ENCODE measurements at regions not wholly inside any gene's neighbourhood (a gene's known extent, or its start where the extent isn't known, plus 50 kb on each side); places are given as distances from the start of the nearest gene placed in this dataset.
"Not testable (repeated sequence)": the region's sequence is repeated elsewhere in the genome, so short reads cannot be mapped to it uniquely, and the experiment has no call there.

DNA sequence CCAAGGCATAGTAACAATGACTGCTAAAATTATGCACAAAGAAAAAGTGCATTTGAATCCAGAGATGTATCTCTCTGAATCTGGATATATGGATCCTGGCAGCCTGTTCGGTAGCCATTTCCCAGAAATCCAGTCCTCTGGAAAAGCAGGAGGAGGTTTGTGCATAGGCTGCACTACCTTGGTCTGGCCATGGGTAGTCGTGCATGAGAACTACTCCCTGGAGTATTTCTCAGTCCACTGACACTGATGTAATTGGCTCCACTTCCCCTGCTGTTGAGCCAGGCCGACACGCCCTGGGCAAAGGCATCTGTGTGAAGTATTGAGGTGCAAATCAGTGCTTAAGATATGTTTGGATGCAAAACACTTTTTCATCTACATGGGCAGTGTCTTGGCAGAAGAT, 2793.8 kb downstream of the RPIA start:
- intact Hi-C loops (cut with DNase I), result not testable (repeated sequence)
- peak; percentile 11 for DNase-seq (ENCODE audit: low spot score)

DNA sequence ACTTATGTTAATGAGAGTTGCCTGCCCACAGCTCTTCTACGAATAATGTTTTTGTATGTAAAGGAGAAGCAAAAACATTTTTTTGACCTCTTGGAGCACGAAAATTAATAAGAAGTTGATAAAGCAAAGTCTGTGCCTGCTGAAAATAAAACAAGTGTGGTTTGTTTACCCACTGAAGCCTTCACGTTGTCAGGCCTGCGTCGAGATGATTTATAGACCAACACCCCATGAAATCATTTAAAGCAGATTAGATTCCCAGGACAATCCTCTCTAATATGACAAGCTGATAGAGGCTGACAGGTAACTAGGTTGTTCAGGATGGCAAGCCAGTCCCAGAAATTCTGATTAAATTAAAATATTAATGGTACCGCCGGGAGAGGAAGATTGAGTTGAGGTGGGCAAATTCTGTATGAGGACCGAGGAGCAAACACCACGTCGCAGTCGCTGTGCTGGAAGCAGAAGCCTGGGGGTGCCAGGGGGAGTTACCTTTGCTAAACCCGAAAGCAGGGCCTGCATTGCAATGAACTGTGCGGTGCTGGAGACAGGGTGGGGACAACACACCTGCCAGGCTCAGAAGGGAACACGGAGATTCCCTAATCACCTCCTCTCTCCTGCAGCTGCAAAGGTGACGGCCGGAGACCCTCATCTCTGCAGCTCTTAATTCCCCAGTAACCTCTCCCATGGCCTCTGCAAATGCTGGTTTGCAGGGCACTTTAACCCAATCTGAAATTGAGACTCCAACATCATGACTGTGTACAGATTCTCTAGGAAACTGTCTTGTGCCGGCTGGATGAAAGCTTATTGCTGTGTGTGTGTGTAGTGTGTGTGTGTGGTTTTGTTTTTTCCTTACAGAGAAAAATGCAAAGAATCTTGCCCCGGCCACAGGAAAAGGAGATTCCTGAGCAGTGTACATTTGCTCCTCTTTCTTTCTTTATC, 2805.9 kb downstream of the RPIA start:
- DNase-seq (ENCODE audit: low spot score), result peak; percentile 64
- intact Hi-C loops (cut with DNase I), result not testable (repeated sequence)

DNA sequence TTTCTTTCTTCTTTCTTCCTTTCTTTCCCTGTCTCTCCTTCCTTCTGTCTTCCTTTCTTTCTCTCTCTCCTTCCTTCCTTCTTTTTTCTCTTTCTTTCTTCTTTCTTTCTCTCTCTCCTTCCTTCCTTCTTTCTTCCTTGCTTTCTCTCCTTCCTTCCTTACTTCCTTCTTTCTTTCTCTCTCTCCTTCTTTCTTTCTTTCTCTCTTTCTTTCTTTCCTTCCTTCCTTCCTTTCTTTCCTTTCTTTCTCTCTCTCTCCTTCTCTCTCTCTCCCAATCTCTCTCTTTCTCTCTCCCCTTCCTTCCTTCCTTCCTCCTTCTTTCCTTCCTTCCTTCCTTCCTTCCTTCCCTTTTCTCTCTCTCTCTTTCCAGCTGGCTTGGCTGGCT, 2806.6 kb downstream of the RPIA start:
- DNase-seq (ENCODE audit: low spot score); intact Hi-C loops (cut with DNase I): not testable (repeated sequence)

DNA sequence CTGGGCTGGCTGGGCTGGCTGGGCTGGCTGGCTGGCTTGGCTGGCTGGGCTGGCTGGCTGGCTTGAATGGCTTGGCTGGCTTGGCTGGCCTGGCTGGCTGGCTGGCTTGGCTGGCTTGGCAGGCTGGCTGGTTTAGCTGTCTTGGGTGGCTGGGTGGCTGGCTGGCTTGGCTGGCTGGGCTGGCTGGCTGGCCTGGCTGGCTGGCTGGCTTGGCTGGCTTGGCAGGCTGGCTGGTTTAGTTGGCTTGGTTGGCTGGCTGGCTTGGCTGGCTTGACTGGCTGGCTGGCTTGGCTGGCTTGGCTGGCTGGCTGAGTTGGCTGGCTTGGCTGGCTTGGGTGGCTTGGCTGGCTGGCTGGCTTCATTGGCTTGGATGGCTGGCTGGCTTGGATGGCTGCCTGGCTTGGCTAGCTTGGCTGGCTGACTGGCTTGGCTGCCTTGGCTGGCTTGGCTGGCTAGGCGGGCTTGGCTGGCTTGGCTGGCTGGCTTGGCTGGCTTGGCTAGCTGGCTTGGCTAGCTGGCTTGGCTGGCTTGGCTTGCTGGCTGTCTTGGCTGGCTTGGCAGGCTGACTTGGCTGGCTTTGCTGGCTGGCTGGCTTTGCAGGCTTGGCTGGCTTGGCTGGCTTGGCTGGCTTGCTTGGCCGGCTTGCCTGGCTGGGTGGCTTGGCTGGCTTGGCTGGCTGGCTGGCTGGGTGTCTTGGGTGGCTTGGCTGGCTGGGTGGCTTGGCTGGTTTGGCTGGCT, 2807.2 kb downstream of the RPIA start:
- intact Hi-C loops (cut with DNase I), result not testable (repeated sequence)
- peak; percentile 91 for DNase-seq (ENCODE audit: low spot score)

DNA sequence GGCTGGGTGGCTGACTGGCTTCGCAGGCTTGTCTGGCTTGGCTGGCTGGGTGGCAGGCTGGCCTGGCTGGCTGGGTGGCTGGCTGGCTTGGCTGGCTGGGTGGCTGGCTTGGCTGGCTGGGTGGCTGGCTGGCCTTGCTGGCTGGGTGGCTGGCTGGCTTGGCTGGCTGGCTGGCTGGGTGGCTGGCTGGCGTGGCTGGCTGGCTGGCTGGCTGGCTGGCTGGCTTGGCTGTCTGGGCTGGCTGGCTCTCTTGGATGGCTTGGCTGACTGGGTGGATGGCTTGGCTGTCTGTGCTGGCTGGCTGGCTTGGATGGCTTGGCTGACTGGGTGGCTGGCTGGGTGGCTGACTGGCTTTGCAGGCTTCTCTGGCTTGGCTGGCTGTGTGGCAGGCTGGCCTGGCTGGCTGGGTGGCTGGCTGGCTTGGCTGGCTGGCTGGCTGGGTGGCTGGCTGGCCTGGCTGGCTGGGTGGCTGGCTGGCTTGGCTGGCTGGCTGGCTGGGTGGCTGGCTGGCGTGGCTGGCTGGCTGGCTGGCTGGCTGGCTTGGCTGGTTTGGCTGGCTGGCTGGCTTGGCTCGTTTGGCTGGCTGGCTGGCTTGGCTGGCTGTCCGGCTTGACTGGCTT, 2808.1 kb downstream of the RPIA start:
- peak; percentile 81 for DNase-seq (ENCODE audit: low spot score)
- intact Hi-C loops (cut with DNase I), result not testable (repeated sequence)

DNA sequence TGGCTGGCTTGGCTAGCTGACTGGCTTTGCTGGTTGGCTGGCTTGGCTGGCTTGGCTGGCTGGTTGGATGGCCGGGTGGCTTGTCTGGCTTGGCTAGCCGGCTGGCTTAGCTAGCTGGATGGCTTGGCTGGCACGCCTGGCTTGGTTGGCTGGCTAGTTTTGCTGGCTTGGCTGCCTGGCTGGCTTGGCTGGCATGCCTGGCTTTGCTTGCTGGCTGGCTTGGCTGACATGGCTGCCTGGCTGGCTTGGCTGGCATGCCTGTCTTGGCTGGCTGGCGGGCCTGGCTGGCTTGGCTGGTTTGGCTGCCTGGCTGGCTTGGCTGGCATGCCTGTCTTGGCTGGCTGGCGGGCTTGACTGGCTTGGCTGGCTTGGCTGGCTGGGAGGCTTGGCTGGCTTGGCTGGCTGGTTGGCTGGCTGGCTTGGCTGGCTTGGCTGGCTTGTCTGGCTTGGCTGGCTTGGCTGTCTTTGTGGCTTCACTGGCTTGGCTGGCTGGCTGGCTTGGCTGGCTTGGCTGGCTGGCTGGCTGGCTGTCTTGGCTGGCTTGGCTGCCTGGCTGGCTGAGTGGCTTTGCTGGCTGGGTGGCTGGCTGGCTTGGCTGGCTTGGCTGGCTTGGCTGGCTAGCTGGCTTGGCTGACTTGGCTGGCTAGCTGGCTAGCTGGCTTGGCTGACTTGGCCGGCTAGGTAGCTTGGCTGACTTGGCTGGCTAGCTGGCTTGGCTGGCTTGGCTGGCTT, 2808.9 kb downstream of the RPIA start:
- intact Hi-C loops (cut with DNase I), result not testable (repeated sequence)
- DNase-seq (ENCODE audit: low spot score), result peak; percentile 80

DNA sequence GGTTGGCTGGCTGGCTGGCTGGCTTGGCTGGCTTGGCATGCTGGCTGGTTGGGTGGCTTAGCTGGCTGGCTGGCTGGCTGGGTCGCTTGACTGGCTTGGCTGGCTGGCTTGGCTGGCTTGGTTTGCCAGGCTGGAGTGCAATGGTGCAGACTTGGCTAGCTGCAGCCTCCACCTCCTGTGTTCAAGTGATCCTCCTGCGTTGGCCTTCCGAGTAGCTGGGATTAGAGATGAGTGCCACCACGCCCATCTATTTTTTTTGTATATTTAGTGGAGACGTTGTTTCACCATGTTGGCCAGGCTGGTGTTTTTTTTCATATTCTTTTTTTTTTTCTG, 2809.5 kb downstream of the RPIA start:
- DNase-seq (ENCODE audit: low spot score); intact Hi-C loops (cut with DNase I): not testable (repeated sequence)

DNA sequence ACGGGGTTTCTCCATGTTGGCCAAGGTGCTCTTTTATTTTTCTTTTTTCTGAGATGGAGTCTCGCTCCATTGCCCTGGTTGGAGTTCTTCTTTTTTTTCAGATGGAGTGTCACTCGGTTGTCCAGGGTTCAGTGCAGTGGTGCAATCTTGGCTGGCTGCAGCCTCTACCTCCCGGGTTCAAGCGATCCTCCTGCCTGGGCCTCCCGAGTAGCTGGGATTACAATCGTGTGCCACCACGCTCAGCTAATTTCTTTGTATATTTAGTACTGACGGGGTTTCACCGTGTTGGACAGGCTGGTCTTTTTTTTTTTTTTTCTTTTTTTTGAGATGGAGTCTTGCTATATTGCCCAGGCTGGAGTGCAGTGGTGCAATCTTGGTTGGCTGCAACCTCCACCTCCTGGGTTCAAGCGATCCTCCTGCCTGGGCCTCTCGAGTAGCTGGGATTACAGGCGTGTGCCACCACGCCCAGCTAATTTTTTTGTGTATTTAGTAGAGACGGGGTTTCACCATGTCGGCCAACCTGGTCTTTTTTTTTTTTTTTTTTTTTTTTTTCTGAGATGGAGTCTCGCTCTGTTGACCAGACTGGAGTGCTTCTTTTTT, 2810.1 kb downstream of the RPIA start:
- peak; percentile 81 for DNase-seq (ENCODE audit: low spot score)
- intact Hi-C loops (cut with DNase I), result not testable (repeated sequence)

DNA sequence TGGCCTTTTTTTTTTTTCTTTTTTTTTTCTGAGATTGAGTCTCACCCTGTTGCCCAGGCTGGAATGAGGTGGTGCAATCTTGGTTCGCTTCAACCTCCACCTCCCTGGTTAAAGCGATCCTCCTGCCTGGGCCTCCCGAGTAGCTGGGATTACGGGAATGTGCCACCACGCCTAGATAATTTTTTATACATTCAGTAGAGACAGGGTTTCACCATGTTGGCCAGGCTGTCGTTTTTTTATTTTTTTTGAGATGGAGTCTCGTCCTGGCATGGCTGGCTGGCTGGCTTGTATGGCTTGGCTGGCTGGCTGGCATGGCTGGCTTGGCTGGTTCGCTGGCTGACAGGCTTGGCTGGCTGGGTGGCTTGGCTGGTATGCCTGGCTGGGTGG, 2812.1 kb downstream of the RPIA start:
- intact Hi-C loops (cut with DNase I), result not testable (repeated sequence)

DNA sequence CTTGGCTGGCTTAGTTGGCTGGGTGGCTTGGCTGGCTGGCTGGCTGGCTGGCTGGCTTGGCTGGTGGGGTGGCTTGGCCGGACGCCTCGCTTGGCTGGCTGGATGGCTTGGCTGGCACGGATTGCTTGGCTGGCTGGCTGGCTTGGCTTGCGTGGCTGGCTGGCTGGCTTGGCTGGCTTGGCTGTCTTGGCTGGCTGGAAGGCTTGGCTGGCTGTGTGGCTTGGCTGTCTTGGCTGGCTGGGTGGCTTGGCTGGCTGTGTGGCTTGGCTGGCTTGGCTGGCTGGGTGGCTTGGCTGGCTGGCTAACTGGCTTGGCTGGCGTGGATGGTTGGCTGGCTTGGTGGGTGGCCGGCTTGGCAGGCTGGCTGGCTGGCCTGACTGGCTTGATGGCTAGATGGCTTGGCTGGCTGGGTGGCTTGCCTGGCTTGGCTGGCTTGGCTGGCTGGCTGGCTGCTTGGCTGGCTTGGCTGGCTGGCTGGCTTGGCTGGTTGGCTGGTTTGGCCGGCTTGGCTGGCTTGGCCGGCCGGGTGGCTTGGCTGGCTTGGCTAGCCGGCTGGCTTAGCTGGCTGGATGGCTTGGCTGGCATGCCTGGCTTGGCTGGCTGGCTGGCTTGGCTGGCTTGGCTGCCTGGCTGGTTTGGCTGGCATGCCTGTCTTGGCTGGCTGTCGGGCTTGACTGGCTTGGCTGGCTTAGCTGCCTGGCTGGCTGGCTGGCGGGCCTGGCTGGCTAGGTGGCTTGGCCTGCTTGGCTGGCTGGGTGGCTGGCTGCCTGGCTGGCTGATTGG, 2812.7 kb downstream of the RPIA start:
- intact Hi-C loops (cut with DNase I), result not testable (repeated sequence)
- DNase-seq (ENCODE audit: low spot score), result peak; percentile 73

More for the DNA sequence above, 2812.1 kb downstream of the RPIA start:
- DNase-seq (ENCODE audit: low spot score), result not testable (repeated sequence)

DNA sequence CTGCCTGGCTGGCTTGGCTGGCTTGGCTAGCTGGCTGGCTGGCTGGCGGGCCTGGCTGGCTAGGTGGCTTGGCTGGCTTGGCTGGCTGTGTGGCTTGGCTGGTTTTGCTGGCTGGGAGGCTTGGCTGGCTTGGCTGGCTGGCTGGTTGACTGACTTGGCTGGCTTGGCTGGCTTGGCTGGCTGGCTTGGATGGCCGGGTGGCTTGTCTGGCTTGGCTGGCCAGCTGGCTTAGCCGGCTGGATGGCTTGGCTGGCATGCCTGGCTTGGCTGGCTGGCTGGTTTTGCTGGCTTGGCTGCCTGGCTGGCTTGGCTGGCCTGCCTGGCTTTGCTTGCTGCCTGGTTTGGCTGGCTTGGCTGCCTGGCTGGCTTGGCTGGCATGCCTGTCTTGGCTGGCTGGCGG, 2817.3 kb downstream of the RPIA start:
- intact Hi-C loops (cut with DNase I); DNase-seq (ENCODE audit: low spot score): not testable (repeated sequence)

DNA sequence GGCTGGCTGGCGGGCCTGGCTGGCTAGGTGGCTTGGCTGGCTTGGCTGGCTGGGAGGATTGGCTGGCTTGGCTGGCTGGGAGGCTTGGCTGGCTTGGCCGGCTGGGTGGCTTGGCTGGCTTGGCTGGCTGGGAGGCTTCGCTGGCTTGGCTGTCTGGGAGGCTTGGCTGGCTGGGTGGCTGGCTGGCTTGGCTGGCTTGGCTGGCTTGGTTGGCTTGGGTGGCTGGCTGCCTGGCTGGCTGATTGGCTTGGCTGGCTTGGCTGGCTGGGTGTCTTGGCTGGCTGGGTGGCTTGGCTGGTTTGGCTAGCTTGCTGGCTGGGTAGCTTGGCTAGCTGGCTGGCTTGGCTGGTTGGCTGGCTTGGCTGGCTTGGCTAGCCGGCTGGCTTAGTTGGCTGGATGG, 2817.8 kb downstream of the RPIA start:
- DNase-seq (ENCODE audit: low spot score); intact Hi-C loops (cut with DNase I): not testable (repeated sequence)

DNA sequence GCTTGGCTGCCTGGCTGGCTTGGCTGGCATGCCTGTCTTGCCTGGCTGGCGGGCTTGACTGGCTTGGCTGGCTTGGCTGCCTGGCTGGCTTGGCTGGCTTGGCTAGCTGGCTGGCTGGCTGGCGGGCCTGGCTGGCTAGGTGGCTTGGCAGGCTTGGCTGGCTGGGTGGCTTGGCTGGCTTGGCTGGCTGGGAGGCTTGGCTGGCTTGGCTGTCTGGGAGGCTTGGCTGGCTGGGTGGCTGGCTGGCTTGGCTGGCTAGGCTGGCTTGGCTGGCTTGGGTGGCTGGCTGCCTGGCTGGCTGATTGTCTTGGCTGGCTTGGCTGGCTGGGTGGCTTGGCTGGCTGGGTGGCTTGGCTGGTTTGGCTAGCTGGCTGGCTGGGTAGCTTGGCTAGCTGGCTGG, 2819.7 kb downstream of the RPIA start:
- intact Hi-C loops (cut with DNase I); DNase-seq (ENCODE audit: low spot score): not testable (repeated sequence)

DNA sequence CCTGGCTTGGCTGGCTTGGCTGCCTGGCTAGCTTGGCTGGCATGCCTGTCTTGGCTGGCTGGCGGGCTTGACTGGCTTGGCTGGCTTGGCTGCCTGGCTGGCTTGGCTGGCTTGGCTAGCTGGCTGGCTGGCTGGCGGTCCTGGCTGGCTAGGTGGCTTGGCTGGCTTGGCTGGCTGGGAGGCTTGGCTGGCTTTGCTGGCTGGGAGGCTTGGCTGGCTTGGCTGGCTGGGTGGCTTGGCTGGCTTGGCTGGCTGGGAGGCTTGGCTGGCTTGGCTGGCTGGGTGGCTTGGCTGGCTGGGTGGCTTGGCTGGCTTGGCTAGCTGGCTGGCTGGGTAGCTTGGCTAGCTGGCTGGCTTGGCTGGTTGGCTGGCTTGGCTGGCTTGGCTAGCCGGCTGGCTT, 2824.5 kb downstream of the RPIA start:
- DNase-seq (ENCODE audit: low spot score); intact Hi-C loops (cut with DNase I): not testable (repeated sequence)

DNA sequence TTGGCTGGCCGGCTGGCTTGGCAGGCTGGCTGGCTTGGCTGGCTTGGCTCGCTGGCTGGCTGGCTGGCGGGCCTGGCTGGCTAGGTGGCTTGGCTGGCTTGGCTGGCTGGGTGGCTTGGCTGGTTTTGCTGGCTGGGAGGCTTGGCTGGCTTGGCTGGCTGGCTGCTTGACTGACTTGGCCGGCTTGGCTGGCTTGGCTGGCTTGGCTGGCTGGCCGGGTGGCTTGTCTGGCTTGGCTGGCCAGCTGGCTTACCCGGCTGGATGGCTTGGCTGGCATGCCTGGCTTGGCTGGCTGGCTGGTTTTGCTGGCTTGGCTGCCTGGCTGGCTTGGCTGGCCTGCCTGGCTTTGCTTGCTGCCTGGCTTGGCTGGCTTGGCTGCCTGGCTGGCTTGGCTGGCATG, 2825.2 kb downstream of the RPIA start:
- DNase-seq (ENCODE audit: low spot score); intact Hi-C loops (cut with DNase I): not testable (repeated sequence)

DNA sequence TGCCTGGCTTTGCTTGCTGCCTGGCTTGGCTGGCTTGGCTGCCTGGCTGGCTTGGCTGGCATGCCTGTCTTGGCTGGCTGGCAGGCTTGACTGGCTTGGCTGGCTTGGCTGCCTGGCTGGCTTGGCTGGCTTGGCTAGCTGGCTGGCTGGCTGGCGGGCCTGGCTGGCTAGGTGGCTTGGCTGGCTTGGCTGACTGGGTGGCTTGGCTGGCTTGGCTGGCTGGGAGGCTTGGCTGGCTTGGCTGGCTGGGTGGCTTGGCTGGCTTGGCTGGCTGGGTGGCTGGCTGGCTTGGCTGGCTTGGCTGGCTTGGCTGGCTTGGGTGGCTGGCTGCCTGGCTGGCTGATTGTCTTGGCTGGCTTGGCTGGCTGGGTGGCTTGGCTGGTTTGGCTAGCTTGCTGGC, 2826.4 kb downstream of the RPIA start:
- DNase-seq (ENCODE audit: low spot score), result not testable (repeated sequence)

DNA sequence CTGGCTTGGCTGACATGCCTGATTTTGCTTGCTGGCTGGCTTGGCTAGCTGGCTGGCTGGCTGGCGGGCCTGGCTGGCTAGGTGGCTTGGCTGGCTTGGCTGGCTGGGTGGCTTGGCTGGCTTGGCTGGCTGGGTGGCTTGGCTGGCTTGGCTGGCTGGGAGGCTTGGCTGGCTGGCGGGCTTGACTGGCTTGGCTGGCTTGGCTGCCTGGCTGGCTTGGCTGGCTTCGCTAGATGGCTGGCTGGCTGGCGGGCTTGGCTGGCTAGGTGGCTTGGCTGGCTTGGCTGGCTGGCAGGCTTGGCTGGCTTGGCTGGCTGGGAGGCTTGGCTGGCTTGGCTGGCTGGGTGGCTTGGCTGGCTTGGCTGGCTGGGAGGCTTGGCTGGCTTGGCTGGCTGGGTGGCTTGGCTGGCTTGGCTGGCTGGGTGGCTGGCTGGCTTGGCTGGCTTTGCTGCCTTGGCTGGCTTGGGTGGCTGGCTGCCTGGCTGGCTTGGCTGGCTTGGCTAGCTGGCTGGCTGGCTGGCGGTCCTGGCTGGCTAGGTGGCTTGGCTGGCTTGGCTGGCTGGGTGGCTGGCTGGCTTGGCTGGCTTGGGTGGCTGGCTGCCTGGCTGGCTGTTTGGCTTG, 2827.0 kb downstream of the RPIA start:
- peak; percentile 75 for DNase-seq (ENCODE audit: low spot score)
- intact Hi-C loops (cut with DNase I), result not testable (repeated sequence)

More for the DNA sequence above, 2826.4 kb downstream of the RPIA start:
- intact Hi-C loops (cut with DNase I), result not testable (repeated sequence)

DNA sequence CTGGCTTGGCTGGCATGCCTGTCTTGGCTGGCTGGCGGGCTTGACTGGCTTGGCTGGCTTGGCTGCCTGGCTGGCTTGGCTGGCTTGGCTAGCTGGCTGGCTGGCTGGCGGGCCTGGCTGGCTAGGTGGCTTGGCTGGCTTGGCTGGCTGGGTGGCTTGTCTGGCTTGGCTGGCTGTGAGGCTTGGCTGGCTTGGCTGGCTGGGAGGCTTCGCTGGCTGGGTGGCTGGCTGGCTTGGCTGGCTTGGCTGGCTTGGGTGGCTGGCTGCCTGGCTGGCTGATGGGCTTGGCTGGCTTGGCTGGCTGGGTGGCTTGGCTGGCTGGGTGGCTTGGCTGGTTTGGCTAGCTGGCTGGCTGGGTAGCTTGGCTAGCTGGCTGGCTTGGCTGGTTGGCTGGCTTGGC, 2827.9 kb downstream of the RPIA start:
- DNase-seq (ENCODE audit: low spot score); intact Hi-C loops (cut with DNase I): not testable (repeated sequence)

All from posterior vena cava (tissue), 2 donors.